SH-SY5Y (cell line): ENCODE measurements at regions not wholly inside any gene's neighbourhood (a gene's known extent, or its start where the extent isn't known, plus 50 kb on each side); places are given as distances from the start of the nearest gene placed in this dataset.

Experiments used
- GATA2 ChIP-seq: IDR thresholded peaks from 2 replicates; pipeline ENCODE4 v1.6.1; 2011; ENCODE audit warnings: mild to moderate bottlenecking, low read depth, low read length
- GATA3 ChIP-seq: IDR thresholded peaks from 2 replicates; pipeline ENCODE4 v1.6.1; 2011; ENCODE audit warnings: low read depth, mild to moderate bottlenecking, low read length, moderate library complexity

GRCh38 chr3:162139841-162140240 is 643.2 kb downstream of the OTOL1 start:
- no peak for TF ChIP-seq GATA3
- TF ChIP-seq GATA2 = no peak
